ENCODE measurements at regions not wholly inside any gene's neighbourhood (a gene's known extent, or its start where the extent isn't known, plus 50 kb on each side); places are given as distances from the start of the nearest gene placed in this dataset.
"Not testable (repeated sequence)": the region's sequence is repeated elsewhere in the genome, so short reads cannot be mapped to it uniquely, and the experiment has no call there.

GRCh38 chr7:15813448-15813847, 127.0 kb upstream of the MEOX2 start:
- no peak for DNase-seq (ENCODE audit: low read depth)

- not testable (repeated sequence) for DNase-seq (ENCODE audit: low read depth)
Observed at GRCh38 chr7:15810383-15810782, 123.9 kb upstream of the MEOX2 start.

- DNase-seq (ENCODE audit: low read depth), result not testable (repeated sequence)
Observed at GRCh38 chr7:15809936-15810335, 123.5 kb upstream of the MEOX2 start.

- DNase-seq (ENCODE audit: low read depth), result no peak
Observed at GRCh38 chr7:15805891-15806290, 119.4 kb upstream of the MEOX2 start.

DNA sequence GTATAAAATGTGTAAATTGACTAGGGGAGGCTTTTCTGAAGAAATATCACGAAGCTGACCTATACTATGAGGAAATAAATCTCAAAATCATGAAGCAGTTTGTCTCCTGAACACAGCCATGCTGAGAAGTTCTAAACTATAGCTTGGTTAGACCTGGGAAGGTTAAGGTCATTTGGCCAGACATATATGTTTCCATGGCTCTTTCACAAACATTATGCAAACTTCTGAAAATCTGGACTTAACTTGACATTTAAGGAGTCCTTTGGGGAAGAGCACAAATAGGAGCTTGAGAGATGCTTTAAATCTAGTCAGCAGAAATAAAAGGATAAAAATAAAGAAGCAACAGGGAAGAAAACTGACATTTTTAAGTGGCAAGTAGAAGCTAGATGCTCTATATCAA, 115.9 kb upstream of the MEOX2 start:
- DNase-seq (ENCODE audit: low read depth), result no peak

GRCh38 chr7:15801551-15801950, 115.1 kb upstream of the MEOX2 start:
- no peak for DNase-seq (ENCODE audit: low read depth)

DNA sequence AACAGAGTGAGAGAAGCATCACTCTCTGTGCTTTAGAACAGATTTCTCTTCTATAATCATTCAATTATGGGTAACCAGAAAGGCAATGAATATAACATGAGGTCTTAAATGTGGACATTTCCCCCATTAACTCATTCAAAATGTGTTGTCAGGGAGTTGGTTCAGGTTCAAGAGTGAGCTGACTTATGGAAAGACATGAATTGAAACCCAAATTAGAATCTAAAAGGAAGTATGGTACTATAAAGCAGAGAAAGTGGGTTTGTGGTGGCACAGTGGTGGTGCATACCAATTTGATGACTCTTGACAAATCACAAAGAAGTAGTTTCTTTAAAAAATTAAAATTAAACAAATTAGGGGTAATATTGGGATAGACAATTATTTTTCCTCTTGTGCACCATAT, 114.6 kb upstream of the MEOX2 start:
- no peak for DNase-seq (ENCODE audit: low read depth)

GRCh38 chr7:15798081-15798480, 111.6 kb upstream of the MEOX2 start:
- no peak for DNase-seq (ENCODE audit: low read depth)

DNA sequence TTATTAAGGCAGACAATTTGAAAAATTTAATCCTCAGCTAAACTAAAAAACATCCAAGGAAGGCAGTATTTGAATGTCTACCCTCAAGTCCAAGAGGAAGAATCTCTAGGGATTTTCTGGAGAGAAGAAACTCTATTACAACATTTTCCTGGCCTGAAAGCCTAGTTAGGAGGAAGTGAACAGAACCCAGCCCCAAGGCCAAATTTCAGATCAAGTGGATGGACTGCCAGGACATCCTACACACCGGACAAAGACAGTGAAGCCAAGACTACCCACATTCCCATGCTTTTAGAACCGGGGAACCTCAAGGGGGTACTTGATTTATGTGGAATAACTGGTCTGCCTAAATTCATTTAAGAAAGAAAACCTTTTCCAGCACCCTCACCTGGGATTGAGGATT, 108.9 kb upstream of the MEOX2 start:
- DNase-seq (ENCODE audit: low read depth), result no peak

GRCh38 chr7:15794801-15795200, 108.3 kb upstream of the MEOX2 start:
- no peak for DNase-seq (ENCODE audit: low read depth)

GRCh38 chr7:15784694-15785030, 98.2 kb upstream of the MEOX2 start:
- DNase-seq (ENCODE audit: low read depth), result no peak

DNA sequence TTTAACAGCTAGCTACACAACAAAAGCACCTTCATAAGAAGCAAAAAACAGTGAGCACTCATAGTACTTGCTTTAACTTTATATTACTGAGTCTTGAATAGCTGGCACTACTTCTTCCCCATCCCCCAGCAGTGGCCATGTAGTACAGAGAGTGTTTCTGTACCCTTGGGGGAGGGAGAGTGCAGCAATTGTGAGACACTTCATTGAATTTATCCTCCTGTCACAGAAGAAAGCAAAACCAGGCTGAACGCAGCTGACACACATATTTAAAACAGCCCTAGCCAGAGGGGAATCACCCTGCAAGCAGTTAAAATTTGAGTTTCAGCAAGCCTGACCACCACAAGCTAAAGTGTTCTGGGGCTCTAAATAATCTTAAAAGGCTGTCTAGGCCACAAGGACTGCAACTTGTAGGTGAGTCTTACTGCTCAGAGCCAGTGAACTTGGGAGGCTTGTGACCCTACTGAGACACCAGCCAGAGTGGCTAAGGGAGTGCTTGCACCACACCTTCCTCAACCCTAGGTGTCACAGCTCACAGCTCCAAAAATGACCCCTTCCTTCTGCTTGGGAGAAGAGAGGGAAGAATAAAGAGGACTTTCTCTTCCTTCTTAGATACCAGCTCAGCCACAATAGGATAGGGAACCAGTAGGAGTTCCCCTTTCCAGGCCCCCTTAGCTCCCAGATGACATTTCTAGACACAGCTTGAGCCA, 97.7 kb upstream of the MEOX2 start:
- no peak for DNase-seq (ENCODE audit: low read depth)

GRCh38 chr7:15782656-15783055, 96.2 kb upstream of the MEOX2 start:
- DNase-seq (ENCODE audit: low read depth), result no peak

- no peak for DNase-seq (ENCODE audit: low read depth)
Observed at GRCh38 chr7:15781944-15782343, 95.5 kb upstream of the MEOX2 start.

DNA sequence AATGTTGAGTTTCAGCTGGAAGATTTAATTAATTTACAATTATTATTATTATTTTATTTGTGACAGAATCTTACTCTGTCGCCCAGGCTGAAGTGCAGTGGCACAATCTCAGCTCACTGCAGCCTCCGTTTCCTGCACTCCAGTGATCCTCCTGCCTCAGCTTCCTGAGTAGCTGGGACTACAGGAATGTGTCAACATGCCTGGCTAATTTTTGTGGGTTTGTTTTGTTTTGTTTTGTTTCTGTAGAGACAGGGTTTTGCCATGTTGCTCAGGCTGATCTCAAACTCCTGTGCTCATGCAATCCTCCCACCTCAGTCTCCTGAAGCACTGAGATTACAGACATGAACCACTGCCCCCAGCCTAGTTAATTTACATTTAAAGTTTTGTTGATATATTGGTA, 93.8 kb upstream of the MEOX2 start:
- DNase-seq (ENCODE audit: low read depth), result no peak

GRCh38 chr7:15778191-15778590, 91.7 kb upstream of the MEOX2 start:
- no peak for DNase-seq (ENCODE audit: low read depth)

DNA sequence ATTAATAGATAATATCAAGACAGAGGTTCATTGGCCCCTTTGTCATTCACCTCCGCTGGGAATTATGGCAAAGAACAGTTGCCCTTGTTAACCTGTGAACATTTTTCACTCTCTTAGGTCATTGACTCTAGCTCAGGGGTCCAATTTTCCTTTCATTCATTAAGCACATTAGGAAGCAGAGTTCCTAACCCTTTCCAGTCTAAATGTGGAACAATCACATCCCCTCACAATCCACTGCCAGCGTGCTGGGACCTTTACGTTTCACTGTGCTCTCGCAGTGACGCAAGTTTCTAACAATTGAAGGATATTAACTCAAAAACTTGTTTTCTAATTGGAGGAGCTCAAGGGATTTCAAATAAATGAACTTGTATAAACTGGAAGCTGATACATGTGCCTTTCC, 79.3 kb upstream of the MEOX2 start:
- DNase-seq (ENCODE audit: low read depth), result no peak

DNA sequence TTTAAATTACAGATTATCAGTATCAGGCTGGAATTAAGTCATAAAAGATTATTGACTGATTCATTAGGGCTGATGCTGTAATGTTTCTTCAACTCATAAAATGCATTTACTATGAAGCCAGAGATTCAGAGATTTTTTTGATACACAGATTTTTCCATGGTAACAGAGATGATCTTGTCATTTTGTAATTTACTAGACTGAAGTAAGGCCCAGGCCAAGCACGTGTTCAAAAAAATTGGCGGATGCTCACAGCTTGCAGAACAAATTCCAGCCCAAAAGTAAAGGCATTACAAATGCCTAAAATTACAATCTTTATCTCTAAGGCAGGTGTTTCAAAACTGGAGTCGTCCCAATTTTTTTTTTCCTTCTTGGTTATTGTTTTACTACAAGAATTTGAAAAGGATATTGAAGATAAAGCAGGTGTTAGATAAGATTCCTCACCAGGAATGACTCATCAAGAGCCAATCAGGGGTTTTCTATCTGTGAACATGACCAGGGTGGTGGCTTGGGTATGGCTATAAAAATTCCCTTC, 78.4 kb upstream of the MEOX2 start:
- DNase-seq (ENCODE audit: low read depth), result no peak

- DNase-seq (ENCODE audit: low read depth), result no peak
Observed at GRCh38 chr7:15764010-15764409, 77.5 kb upstream of the MEOX2 start.

DNA sequence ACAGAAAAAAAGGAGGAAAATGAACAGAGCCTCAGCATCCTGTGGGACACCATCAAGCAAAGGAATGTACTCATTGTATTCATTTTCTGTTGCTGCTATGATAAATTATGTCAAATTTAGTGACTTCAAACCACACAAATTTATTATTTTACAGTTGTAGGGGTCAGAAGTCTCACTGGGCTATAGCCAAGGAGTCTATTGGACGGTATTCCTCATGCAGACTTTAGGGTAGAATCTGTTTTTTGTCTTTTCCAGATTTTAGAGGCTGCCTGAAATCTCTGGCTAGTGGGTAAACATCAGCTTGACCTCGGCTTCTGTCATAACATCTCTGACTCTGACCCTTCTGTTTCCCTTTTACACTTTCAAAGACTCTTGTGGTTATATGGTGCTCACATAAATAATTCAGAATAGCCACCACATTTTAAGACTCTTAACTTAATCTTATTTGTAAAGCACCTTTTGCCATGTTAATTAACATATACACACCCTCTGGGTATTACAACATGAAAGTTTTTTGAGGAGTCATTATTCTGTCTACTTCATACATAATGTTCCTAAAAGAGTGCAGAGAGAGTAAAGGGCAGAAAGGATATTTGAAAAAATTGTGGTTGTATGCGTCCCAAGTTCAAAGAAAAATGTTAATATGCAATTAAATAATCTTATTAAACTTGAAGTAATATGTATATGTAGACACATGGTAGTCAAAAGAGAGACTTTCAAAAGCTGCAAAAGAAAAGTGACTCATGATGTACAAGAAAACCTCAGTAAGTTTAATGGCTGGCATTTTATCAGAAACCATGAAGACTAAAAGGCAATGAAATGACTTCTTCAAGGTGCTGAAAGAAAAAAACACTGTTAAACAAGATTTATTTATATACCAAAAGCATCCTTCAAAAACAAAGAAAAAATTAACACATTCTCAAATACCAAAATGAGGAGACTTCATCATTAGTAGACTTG, 70.8 kb upstream of the MEOX2 start:
- DNase-seq (ENCODE audit: low read depth), result no peak

- DNase-seq (ENCODE audit: low read depth), result no peak
Observed at GRCh38 chr7:15755061-15755460, 68.6 kb upstream of the MEOX2 start.

DNA sequence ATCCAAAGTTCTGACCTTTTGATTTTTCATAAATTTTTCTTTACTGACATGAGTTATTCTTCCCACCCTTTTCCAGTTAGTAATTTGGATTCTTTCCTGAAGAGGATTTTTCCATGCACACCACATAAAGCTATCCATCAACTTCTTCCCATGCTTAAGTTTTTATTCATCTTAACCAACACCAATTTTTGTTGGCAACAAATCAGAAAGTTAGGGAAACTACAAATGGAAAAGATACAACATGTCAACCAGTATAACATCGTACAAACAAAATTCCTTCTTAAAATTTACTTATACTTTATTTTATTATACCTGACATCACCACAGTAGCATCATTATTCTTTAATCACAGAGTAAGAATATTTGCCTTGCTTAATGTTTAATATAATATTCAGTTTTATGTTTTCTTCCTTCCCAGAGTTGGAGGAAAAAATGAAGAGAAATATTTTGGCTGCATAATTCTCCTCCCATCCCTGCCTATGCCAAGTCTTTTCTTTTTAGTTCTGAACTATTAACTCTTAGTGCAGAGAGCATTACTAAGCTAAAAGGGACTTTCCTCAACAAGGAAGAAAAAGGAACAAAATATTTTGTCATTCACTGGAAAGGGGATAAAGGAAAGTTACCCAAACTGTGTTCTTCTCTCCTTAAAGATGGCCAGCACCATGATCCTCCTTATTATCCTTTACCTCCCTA, 67.5 kb upstream of the MEOX2 start:
- DNase-seq (ENCODE audit: low read depth), result no peak

DNA sequence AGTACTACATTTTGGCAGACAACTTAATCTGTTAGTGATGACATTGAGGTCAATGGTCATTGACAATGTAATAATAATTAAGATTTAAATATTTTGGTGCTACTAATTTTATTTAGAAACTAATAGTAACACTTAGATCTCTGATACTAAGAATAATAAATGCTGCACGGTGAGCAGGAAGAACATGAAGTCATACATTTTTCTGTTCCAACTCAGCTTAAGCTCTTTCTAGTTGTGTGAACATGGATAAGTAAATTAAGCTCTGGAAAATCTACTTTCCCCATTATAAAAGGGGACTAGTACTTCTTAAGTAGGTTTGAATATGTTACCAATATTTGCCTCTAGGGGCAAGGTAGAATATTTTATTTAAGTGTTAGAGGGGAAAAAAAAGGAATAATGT, 65.9 kb upstream of the MEOX2 start:
- no peak for DNase-seq (ENCODE audit: low read depth)
